Ovary (tissue), 3 donors: ENCODE measurements at regions not wholly inside any gene's neighbourhood (a gene's known extent, or its start where the extent isn't known, plus 50 kb on each side); places are given as distances from the start of the nearest gene placed in this dataset.

Experiments
- EP300 ChIP-seq: sonication (generic); formaldehyde crosslinking; IDR thresholded peaks from one replicate; pipeline ENCODE4 v1.6.1; 2017; ENCODE audit warnings: antibody characterized with exemption
- POLR2A ChIP-seq: fragments of 450-650 bp; IDR thresholded peaks from one replicate; pipeline ENCODE4 v1.6.1; 2017; ENCODE audit warnings: antibody characterized with exemption, mild to moderate bottlenecking, moderate library complexity
- TF ChIP-seq, protein P1 (sequence below), 3 donors: fragments of 450-650 bp in 2 of 3; fragments of 200-600 bp in 1 of 3; IDR thresholded peaks; one replicate each; pipeline versions ENCODE4 v1.5.1 to v1.8.0; 2016 to 2022; ENCODE audit warnings: antibody characterized with exemption in 3 of 3, mild to moderate bottlenecking in 1 of 3
- donor health status: DM: no; HTN: no; CAD: no.

DNA sequence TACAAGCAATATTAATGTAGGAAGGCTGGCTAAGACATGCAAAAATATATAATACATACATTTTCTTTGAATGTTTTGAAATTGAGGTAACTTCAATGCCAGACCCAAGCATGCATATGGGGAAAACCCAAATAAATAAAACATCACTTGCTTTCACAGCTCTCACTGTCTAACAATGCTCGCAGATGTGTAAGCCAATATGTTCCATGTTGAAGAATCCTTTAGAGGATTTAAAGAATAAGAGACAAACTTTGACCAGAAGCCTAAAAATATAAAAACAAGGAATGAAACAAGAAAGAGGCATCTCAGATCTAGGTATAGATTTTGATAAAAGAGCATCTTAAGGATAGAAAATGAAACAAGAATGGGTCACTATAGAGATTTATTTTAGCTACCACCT is 354.2 kb downstream of the CDH10 start:
- TF ChIP-seq, protein P1, sequence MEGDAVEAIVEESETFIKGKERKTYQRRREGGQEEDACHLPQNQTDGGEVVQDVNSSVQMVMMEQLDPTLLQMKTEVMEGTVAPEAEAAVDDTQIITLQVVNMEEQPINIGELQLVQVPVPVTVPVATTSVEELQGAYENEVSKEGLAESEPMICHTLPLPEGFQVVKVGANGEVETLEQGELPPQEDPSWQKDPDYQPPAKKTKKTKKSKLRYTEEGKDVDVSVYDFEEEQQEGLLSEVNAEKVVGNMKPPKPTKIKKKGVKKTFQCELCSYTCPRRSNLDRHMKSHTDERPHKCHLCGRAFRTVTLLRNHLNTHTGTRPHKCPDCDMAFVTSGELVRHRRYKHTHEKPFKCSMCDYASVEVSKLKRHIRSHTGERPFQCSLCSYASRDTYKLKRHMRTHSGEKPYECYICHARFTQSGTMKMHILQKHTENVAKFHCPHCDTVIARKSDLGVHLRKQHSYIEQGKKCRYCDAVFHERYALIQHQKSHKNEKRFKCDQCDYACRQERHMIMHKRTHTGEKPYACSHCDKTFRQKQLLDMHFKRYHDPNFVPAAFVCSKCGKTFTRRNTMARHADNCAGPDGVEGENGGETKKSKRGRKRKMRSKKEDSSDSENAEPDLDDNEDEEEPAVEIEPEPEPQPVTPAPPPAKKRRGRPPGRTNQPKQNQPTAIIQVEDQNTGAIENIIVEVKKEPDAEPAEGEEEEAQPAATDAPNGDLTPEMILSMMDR (IDR thresholded peaks at IDR 0.05) = no peak
- TF ChIP-seq POLR2A (no peak), EP300 (no peak)
